ENCODE measurements at regions not wholly inside any gene's neighbourhood (a gene's known extent, or its start where the extent isn't known, plus 50 kb on each side); places are given as distances from the start of the nearest gene placed in this dataset.

DNA sequence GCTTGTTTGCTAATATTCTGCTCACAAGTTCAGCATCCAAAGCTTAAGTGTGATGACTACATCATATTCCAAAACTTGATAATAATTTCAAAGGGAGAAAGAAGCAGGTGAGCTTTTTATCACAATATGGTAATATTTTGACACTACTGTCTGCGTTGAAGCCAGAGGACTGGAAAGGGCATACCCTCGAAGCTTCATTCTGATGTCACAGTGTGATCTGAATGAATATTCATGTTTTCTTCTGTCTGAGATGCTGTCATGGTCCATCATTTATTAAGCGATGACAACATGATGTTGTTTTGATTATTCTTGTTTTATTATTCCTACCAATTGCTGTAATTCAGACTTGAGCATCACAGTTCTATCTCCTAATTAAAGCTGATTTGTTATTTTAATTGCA lies 625.4 kb downstream of the ZPLD1 start:
- DNase-seq = no peak

DNA sequence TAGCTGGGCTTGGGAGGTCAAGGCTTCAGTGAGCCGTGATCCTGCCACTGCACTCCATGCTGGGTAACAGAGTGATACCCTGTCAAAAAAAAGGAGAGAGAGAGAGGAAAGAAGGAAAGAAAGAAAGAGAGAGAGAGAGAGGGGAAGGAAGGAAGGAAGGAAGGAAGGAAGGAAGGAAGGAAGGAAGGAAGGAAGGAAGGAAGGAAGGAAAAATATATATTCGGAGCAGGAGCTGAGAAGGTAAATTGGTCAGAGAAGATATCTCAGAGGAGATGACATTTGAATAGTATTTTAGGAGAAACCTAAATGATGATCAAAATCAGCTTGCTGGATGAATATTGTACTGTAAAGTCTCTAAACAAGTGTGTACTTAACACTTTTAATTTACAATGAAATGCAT lies 633.1 kb downstream of the ZPLD1 start:
- no peak for DNase-seq

DNA sequence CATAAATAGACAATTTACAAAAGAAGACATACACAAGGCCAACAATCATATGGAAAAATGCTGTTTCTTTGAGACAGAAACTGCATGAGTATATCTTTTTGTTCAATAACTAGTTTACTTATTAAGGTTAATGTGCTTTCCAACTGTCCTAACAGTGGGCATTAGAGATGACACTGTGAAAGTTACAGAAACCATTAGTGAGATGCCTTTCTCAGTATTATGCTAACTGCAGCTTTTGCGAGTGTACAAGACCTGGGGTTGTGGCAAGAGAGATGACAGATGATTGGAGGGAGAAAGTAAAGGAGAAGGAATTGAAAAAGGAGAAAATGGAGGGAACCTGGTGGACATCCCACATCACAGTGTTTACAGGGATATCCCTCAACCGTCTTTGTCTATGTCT lies 640.5 kb downstream of the ZPLD1 start:
- DNase-seq = no peak

DNA sequence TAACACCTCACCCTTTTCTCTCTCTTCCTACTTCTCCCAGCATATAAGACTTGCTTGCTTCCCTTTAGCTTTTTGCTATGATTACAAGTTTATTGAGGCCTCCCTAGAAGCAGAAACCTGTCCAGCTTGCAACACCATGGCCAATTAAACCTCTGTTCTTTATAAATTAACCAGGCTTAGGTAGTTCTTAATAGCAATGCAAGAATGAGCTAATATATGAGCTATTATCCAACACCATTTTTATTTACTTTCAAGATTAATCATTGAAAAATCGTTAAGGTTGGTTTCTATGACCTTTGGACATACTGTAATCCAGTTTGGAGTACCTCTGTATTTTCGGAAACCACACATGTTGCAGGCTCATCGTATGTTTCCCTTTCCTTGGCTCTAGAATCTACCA lies 643.1 kb downstream of the ZPLD1 start:
- no peak for DNase-seq

GRCh38 chr3:103082501-103082900 lies 647.7 kb downstream of the ZPLD1 start:
- no peak for DNase-seq

DNA sequence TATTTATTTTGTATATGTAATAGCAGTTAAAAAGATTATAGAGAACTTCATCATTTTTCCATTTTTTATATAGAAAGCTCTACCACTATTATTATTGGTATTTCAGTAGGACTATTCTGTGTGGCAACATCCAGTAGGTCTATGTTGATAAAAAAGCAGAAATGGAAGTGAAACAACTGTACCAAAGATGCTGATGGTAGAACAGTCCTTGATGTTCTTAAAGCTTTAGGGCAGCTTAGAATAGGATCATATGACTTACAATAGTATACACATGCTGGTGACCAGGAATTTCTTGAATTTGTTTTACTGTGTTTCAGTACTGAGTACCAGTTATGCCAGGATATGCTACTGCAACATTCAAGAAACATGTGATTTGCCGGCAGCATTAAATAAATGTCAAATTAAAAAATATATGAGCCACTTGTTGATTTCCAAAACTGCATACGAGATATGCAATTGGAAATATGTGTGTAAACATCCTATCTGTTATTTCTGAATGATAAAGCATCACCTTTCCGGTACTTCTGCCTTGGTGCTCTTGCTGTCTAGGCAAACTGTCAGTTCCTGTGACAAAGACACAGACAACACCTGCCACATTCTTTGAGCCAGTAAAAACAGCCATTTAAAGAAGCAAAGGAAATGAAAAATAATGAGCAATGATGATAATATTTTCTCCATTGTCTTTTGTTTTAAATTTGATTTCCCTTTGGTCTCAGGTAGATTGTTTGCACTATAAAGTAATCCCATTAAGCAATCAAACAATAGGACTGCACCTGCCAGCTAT lies 649.2 kb downstream of the ZPLD1 start:
- no peak for DNase-seq

DNA sequence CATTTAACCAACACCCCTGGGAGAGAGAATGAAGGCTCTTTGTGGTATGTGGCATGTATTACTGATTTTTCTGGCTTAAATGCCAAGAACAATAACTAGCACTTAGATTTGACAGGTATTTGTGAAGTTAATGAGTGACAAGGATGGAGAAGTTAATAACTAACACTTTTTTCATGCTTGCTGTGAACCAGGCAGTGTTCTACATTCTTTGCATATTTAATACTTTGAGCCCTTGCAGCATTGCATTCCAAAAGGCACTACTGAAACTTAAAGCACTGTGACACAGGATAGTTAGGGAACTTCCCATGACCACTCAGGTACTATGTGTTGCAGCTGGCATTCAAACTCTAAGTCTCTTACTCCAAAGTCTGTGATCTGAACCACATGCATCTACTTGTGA lies 650.6 kb downstream of the ZPLD1 start:
- DNase-seq = no peak

DNA sequence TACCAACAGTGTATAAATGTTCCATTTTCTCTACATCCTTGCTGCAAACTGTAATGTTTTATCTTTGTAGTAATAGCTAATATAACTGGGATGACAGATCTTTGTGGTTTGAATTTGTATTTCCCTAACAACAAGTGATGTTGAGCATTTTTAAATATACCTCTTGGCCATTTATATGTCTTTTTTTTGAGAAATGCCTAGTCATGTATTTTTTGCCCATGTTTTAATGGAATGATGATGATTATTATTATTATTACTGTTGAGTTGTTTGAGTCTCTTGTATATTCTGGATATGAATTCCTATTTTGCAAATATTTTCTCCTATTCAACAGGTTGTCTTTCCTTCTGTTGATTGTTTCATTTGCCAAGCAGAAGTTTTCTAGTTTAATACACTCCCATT lies 654.9 kb downstream of the ZPLD1 start:
- DNase-seq = no peak

DNA sequence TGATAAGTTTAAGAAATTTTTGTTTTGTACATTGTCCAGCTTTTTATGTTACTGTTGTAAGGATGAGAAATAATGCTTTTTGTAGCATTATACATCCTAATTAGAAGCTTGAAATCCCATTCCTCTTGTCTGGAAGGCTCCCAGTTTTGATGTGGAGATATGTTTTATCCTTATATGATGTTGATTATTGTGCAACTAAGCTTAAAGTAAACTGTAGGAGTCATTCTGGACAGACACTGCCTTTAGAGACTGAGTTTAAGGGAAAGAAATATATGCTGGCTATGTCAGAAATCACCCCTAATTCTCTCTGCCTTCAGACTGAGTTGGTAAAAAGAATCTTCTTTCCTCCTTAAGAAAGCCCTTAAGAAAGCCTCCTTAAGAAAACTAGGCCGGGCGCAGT lies 670.4 kb downstream of the ZPLD1 start:
- no peak for DNase-seq

DNA sequence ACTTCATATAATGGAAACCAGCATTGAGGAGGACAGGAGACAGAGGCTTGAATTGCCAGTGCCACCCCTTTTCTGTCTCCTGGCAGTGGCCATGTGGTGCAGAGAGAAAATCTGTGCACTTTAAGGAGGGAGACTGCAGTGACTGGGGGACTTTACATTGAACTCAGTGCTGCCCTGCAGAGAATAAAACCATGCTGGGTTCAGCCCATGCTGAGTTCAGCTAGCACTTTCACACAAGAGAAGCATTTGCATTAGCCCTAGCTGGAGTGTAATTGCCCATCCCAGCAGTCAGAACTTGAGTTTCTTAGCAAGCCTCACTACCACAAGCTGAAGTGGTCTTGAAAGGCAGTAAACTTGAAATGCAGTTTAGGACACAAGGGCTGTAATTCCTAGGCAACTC lies 677.5 kb downstream of the ZPLD1 start:
- no peak for DNase-seq

GRCh38 chr3:103126115-103126514 lies 691.3 kb downstream of the ZPLD1 start:
- no peak for DNase-seq

- DNase-seq = no peak
These were observed 692.3 kb downstream of the ZPLD1 start for GRCh38 chr3:103127098-103127630.

DNA sequence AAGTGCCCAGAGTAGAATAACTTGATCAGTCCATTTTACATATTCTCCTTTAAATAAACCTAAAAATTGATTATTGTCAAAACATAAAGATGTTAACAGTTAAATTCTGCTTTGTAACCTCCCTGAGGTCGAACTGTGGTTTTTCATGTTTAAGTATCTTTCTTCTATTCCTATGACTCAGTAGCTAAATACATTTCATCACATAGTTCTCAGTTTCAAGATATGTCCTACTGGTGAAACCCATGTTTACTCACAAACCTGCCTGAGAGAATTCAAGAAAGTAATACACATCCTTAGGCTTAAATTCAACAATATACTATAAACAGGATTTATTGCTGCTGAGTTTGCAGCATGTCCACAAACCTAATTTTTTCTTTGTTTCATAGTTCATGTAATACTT lies 692.9 kb downstream of the ZPLD1 start:
- DNase-seq = no peak

- DNase-seq = no peak
These were observed 699.4 kb downstream of the ZPLD1 start for GRCh38 chr3:103134023-103134724.

GRCh38 chr3:103136621-103137020 lies 701.8 kb downstream of the ZPLD1 start:
- no peak for DNase-seq

DNA sequence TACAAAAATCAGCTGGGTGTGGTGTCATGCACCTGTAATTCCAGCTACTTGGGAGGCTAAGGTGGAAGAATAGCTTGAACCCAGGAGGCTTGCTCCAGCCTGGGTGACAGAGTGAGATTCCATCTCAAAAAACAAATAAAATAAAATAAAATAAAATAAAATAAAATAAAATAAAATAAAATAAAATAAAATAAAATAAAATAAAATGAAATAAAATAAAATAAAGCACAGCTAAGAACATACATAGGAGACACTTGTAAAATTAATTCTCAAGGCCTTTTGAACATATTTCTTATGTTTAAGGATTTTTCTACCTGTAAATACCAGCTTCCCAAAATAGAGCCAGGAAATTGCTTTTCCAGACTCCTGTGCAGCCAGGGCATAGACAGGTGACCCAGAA lies 703.0 kb downstream of the ZPLD1 start:
- no peak for DNase-seq

DNA sequence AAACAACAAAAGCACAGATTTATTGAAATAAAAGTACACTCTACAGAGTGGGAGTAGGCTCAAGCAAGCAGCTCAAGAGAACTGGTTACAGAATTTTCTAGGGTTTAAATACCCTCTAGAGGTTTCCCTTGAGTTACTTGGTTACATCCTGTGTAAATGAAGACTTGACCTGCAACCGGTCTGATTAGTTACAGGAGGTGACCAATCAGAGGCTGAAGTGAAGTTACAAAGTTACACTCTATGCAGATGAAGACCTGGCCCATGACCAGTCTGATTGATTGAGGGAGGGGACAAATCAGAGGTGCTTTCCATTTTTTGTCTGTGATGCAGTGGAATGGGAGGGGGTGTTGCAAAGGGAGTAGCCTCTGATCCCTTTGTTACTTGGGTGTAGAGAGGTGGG lies 723.4 kb downstream of the ZPLD1 start:
- DNase-seq = no peak

GRCh38 chr3:103166890-103167289 lies 732.1 kb downstream of the ZPLD1 start:
- DNase-seq = no peak

- DNase-seq = no peak
These were observed 733.0 kb downstream of the ZPLD1 start for GRCh38 chr3:103167850-103168249.

DNA sequence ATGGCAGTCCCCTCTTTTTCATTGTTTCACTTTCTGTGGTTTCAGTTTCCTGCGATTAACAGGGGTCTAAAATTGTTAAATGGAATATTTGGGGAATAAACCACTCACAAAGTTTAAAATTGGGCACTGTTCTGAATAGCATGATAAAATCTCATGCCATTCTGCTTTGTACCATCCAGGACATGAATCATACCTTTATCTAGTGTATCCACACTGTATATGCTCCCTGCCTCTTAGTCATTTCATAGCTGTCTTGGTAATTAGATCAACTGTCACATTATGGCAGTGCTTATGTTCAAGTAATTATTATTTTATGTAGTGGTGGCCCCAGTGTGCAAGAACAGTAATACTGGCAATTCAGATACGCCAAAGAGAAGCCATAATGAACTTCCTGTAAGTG lies 734.5 kb downstream of the ZPLD1 start:
- no peak for DNase-seq

GRCh38 chr3:103170651-103171050 lies 735.8 kb downstream of the ZPLD1 start:
- DNase-seq = no peak

DNA sequence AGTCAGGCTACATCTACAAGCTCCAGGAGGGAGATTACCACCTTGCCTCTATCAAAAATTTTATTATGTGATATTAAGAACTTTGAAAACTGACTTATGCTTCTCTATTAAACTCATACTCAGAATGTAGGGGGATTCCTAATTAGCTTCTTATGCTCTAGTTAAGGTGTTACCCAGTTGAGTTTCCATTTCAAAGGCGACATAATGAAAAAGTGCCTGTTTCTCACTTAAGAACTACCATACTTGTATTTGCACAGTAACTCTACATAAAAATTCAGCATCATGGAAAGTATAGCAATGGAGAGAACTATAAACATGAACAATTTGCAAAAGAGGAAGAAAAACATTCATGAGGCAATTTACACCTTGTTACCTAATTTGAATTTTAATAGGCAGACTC lies 739.1 kb downstream of the ZPLD1 start:
- DNase-seq = no peak

- no peak for DNase-seq
These were observed 746.3 kb downstream of the ZPLD1 start for GRCh38 chr3:103181160-103181559.

GRCh38 chr3:103184772-103185171 lies 750.0 kb downstream of the ZPLD1 start:
- DNase-seq = no peak

- DNase-seq = no peak
These were observed 755.1 kb downstream of the ZPLD1 start for GRCh38 chr3:103189941-103190340.
